ENCODE measurements at regions not wholly inside any gene's neighbourhood (a gene's known extent, or its start where the extent isn't known, plus 50 kb on each side); places are given as distances from the start of the nearest gene placed in this dataset.
"Not testable (repeated sequence)": the region's sequence is repeated elsewhere in the genome, so short reads cannot be mapped to it uniquely, and the experiment has no call there.

DNA sequence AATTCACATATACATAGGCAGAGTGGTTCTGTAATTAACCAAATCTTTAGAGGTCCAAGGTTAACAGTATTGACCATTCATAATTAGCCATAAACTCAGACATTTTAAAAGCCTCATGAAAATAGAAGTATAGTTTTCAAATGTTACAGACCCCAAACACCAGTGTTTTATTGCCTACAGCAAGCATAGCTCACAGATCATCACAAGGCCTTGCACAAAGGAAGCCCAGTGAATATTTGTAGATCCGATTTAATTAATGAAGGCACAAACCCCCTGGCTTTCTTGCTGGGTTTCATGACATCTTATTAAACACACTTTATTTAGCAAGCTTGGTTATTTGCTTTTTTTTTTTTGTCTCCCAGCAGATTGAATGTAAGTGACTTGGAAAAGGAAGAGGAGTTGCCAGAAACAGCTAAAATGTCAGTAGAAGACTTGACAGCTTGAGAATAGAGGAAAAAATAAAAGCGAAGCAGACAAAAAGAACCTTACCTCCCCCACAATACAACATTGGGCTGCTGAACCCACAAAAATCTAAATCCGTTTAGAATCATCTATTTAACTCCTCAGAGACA is 283.9 kb upstream of the TNC start:
- DNase-seq, result peak; percentile 74

- DNase-seq, result no peak
Observed at GRCh38 chr9:115403753-115404152, 285.8 kb upstream of the TNC start.

GRCh38 chr9:115404311-115404710 is 286.4 kb upstream of the TNC start:
- DNase-seq, result no peak

GRCh38 chr9:115411516-115411915 is 293.6 kb upstream of the TNC start:
- DNase-seq, result no peak

DNA sequence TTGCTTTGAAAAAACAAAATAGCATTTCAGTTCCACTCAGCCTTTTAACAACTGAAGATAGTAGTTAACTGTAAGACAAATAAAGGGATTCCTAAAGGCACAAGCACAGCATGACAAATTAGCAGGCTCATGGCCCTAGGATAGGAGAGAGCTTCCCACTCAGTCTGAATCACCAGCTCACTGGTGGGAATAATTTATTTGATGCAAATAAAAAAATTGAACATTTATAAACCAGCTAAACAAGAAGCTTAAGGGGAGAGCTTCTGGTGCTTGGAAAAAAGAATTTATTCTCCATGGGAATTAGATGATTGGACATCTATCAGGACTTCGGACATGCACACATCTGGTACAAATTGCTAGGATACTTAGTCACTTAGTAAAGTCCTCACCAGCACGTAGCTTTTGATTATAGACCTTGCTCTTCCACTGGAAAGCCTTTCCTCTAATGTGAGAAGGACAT is 294.1 kb upstream of the TNC start:
- DNase-seq, result no peak

- no peak for DNase-seq
Observed at GRCh38 chr9:115412656-115413055, 294.7 kb upstream of the TNC start.

DNA sequence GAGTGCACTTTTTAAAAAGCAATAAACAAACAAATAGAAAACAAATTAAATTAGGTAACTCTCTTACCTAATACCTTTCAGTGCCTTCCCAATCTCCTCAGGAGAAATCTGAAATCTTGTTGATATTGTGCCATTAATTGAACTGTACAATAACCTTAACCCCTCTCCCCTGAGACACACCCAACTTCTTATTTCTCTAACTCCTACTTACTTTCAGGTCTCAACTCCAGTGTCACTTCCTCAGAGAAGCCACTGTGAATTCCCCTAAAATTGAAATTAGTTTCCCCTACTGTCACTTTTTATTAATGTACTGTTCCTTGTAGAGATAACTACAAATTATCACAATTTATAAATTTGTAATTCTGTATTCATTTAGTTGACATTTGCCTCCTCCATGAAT is 295.3 kb upstream of the TNC start:
- DNase-seq, result no peak

GRCh38 chr9:115413766-115414382 is 295.9 kb upstream of the TNC start:
- DNase-seq, result no peak

GRCh38 chr9:115414561-115414960 is 296.6 kb upstream of the TNC start:
- DNase-seq, result no peak

DNA sequence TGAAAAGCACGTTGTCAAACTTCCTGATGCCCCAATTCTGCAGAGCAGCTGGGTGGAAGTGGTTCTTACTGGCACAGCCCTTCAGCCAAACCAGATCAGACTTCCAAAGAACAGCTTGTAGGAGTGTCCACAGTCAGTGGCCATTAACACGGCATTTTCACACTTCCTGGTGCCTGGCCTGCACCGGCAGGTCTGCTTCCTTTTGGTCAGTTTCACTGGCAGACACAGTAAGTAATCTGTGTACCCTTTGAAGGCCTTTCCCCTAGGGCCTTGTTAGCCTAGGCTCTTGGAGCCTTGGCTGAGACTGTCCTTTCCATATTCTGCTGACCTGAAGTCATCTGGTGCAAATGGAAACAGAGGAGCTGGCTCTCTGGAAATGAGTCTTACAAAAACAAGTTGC is 297.5 kb upstream of the TNC start:
- DNase-seq, result no peak

GRCh38 chr9:115416299-115416698 is 298.3 kb upstream of the TNC start:
- no peak for DNase-seq

GRCh38 chr9:115418181-115418580 is 300.2 kb upstream of the TNC start:
- DNase-seq, result not testable (repeated sequence)

DNA sequence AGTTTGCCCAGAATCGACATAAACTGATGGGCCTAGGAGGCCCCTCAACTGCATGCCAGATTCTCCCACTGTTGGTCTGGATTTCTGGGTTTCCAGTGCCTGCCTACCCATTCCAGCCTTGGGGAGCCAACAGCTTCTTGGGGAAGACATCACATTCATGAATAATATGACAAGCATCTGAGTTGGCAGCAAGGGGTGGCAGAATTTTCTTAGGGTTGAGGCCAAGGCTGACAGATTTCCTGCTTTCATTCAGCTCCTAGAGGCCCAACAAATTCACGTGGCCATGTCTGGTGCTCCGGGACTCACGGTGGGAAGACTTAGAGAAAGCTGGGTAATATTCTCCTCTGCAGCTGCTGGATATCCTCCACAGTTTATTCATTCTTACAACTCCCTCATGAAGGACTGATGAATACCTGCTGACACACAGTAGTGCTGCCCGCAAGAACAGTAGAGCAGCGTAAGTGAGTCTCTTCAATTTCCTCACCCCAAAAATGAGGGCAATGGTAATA is 305.0 kb upstream of the TNC start:
- DNase-seq, result no peak

GRCh38 chr9:115423646-115424045 is 305.7 kb upstream of the TNC start:
- no peak for DNase-seq

DNA sequence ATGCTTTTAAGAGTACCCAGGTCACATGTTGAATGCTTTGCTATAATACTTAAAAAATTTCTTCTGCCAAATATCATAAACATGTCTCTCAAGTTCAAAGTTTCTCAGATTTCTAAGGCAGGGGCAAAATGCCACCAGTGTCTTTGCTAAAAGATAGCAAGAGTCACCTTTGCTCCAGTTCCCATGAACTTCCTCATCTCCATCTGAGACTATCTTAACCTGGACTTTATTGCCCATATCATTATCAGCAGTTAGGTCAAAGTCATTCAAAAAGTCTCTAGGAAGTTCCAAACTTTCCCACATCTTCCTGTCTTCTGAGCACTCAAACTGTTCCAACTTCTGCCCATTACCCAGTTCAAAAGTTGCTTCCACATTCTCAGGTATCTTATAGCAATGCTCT is 307.6 kb upstream of the TNC start:
- DNase-seq, result no peak

GRCh38 chr9:115437418-115437817 is 319.5 kb upstream of the TNC start:
- DNase-seq, result no peak

GRCh38 chr9:115439641-115440040 is 321.7 kb upstream of the TNC start:
- DNase-seq, result no peak

GRCh38 chr9:115442054-115442453 is 324.1 kb upstream of the TNC start:
- no peak for DNase-seq

DNA sequence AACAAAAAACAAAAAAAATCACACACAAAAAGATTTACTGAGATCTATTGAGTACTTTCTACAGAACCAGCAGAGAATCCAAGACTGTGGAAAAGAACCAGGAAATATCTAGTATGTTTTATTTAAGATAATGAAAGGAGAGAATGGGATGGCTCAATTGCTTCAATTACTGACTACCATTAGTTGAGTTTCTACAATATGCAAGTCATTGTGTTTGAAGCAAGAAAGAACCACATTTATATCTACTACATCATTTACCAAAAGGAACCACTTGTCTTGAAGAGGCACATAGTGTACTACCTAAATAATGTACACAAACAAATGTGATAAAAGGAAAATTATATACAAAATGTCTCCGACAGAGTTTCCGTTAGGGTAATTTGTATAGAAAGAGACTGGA is 325.9 kb upstream of the TNC start:
- no peak for DNase-seq

DNA sequence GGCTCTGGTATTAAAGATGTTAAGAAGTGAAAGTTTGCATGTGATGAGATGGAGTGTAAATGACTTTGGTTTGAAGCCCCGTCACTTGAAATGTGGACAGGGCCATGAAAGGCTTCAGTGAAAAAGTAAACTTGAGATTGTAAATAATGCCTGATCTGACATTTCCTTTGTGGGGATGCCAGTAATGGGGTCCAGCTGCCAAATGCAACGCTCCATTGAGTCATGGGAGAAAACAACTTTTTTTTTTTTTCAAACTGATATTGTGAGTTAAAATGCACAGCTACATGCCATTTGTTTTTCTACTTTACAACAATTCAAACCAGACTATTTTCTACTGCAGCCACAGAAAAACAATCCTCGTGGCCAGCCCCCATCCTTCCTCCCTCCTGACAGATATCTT is 327.0 kb upstream of the TNC start:
- DNase-seq, result peak; percentile 79

GRCh38 chr9:115445655-115446054 is 327.7 kb upstream of the TNC start:
- DNase-seq, result peak; percentile 59

DNA sequence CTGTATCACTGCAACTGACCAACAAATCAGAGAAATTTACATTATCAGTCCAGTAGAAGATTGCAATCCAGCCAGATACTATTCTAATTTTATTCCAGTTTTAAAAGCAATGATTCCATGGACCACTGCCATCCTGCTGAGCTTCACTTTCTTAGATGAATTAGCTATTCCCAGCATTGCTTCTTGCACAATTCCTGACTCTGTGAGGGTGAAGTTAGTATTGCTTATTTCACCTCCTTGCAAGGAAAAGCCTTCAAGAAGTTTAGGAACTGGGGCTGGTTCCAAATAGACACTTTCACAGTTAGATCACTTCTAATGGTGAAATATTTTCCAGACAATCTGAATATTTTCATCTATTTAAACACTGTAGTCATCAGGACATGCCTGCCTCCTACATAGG is 338.6 kb upstream of the TNC start:
- no peak for DNase-seq

DNA sequence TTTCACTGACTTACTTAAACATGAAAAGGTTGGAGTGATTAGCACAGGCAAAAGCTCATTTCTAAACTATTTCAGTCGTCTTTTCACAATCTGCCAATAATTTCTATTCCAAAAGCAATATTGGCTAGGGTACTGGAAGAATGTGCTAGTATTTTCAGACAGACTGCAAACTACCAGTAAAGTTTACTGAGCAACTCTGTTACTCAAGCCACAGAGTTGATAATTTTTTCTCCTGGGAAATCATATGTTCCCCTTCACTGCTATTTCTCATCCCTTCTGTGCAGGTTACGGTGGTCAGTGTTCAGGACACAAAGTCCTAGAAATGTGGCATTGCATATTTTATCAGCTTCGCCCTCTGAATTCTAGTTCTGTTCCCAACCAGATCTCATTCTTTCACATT is 343.3 kb upstream of the TNC start:
- no peak for DNase-seq

- no peak for DNase-seq
Observed at GRCh38 chr9:115462623-115463022, 344.7 kb upstream of the TNC start.

Measured in renal pelvis (tissue), 1 donor.